Left ventricle myocardium superior (tissue), 1 donor: ENCODE measurements at regions not wholly inside any gene's neighbourhood (a gene's known extent, or its start where the extent isn't known, plus 50 kb on each side); places are given as distances from the start of the nearest gene placed in this dataset.
A peak's percentile ranks its signal among the peaks of the same experiment; 100 is the strongest.
"Not testable (repeated sequence)": the region's sequence is repeated elsewhere in the genome, so short reads cannot be mapped to it uniquely, and the experiment has no call there.

Experiments used
- ATAC-seq: fragments of 200-7000 bp; cut with Tn5 transposase; one replicate; pipeline ENCODE4 v1.9.1; 2020; ENCODE audit warnings: mild to moderate bottlenecking, moderate library complexity
- DNase-seq: peaks from one replicate; pipeline ENCODE4 v3.0.0-alpha.2; 2020
- intact Hi-C: fragments of 100-400 bp; cut with micrococcal nuclease; formaldehyde crosslinking; loops from one replicate; pipeline ENCODE4 v1.11.0; 2022
- donor health status: DM: no; HTN: yes; CAD: no; lungs with severe emphysema.

- intact Hi-C loops = no loop called here
- ATAC-seq (no peak), DNase-seq (no peak)
These were observed 54.9 kb downstream of the DIO3 start for GRCh38 chr14:101616202-101616601.

DNA sequence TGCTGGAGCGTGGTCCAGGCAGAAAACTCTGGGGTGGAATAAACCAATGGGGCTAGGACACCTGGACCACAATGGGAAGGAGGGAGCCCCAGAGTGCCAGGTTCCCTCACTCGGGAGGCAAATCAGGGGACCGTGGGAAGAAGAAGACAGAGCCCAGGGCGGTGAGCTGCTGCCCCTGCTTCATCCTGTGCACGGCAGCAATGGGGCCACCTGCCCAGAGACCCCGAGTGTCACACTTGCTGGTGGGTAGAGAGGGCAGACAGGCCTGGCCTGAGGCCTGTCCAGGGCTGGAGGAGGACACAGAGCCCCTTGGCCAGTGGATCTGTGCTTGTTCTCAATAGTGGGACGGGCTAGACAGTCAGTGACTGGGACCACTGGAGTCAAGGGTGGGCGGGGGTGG lies 58.2 kb downstream of the DIO3 start:
- intact Hi-C loops = no loop called here
- ATAC-seq = no peak
- no peak for DNase-seq

DNA sequence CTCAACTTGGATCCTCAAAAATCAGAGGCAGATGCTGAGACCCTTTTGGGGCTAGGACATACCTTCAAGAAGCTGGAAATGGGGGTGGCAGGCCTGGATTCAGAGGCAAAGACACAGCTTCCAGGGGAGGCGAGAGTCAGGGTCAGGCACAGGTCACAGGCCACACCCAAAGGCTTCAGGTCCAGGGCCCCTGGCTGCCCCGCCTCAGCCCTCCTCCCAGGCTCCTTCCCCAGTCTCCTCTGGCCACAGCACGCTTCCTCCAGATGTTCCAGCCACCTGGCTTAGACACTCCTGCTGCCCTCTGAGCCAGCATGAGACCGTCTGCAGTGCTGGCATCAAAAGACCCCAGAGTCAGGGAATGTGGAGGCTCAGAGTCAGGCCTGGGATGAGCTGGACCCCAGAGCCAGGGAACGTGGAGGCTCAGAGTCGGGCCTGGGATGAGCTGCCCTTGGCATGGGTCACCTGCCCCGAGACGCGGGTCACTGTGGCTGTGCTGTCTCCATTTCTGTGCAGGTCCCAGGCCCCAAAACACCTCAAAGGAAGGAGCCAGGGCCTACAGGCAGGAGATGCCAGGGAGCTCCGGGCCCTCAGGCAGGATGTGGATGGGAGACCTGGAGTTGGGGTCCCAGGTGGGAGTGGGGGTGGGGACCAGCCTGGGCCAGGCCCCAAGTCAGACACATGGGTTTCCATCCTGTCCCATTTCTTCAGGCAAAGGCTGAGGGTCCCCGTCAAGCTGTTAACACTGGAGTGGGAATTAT lies 58.9 kb downstream of the DIO3 start:
- ATAC-seq (no peak), DNase-seq (no peak)
- intact Hi-C loops = no loop called here

DNA sequence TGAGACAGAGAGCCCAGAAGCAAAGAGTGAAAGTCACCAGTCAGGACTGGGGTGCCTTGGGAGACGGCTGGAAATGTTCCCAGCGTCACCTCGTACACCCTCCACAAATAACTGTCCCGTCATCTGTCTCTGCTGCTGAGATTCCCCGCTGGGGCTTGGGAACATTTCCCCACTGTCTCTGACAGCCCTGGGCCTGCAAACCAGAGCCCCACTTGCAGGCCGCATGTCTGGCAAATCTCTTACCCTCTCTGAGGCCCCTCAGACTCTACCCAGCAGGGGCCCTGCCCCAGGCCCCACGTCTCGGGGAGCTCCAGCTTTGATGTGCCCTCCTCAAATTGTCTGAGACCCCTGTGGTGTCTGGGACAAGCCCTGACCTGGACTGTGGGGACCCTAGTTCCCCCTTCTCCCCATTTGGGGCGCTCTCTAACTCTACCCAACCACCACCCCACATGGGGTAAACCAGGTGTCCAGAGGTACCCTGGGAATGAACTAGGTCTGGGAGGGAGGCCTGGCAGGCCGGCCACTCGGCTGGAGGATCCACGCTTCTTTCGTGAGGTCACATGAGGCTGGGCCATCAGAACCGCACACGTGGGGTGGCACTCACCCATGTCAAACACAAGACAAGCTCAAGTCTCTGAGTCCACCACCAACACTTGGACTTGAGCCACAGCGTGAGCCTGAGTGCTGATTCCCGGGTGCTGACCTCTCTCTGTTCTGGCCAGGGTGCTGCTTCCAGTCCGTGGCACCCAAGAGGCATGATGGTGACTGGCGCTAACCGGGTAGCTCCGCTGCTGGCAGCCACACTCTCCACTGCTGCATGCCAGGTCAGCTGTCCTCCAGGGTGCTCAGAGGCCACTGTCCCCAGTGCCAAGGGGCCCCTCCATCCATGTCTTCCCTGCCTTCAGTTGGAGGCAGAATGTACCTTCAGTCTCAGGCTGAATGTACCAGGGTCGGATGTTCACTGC lies 59.8 kb downstream of the DIO3 start:
- no peak for DNase-seq
- ATAC-seq = no peak
- intact Hi-C loops = no loop called here

DNA sequence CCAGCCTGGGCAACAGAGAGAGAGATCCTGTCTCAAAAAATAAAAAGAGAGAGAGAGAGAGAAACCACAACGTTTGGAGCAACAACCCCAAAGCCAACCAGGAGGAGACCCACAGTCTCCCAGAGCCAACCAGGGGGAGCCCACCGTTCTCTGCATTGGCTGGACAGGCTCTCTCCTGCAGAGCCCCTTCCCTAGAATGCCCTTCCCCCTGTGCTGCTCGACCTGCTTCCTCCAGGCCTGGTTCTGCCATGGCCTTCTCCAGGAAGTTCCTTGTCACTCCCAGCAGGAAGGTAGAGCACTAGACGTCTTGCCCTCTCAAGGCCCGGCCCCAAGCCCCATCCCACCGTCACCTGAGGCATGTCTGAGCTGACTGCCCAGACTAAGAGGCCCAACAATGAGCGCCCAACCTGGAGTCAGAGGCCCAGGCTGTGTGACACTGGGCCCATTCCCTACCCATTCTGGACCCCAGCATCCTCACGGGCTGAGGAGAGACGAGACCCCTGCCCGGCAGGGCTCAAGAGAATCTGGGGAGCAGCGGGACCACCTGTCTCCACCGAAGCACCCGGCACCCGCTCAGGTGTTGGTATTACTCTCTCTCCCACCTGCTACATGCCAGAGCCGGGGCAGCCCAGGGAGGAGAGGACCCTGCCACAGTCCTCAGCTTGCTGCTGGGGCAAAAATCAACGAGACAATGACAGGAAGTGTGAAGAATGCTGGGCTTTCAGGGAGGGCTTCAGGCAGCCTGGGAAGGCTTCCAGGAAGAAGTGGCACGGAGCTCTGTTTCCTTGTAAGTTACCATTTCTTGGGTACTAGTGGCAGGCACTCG lies 61.2 kb downstream of the DIO3 start:
- intact Hi-C loops = no loop called here
- DNase-seq (no peak), ATAC-seq (no peak)

GRCh38 chr14:101623077-101623372 lies 61.7 kb downstream of the DIO3 start:
- intact Hi-C loops = no loop called here
- ATAC-seq (no peak), DNase-seq (no peak)

DNA sequence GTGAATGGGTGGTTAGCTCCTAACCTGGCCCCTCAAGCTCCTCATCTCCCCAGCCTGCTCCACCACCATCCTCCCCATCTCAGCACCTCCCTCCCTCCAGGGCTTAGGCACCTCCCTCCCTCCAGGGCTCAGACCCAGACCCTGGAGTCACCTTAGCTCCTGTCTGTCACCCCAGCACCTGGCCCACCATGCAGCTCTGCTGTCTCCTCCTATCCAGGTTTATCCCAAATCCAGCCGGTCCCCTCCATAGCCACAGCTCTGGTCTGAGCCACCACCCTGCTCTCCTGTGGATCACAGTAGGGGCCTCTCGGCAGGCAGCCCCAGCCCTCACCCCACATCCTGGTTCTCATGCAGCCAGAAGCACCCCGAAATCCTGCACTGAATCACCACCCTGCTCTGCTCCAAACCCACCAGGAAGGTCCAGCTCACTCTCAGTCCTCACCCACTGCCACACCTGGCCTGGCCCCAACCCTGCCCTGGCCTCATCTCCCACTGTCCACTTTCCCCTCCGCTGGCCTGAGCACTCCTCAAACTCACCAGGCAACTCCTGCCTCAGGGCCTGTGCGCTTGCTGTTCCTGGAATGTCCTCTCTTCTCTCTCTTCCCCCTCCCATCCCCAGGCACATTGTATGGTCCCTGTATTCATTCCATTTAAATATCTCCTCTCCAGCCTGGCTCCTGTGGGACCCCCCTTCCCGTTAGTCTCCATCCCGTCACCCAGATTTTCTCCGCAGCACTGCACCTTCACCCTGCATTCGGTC lies 62.6 kb downstream of the DIO3 start:
- ATAC-seq (no peak), DNase-seq (no peak)
- intact Hi-C loops = no loop called here

DNA sequence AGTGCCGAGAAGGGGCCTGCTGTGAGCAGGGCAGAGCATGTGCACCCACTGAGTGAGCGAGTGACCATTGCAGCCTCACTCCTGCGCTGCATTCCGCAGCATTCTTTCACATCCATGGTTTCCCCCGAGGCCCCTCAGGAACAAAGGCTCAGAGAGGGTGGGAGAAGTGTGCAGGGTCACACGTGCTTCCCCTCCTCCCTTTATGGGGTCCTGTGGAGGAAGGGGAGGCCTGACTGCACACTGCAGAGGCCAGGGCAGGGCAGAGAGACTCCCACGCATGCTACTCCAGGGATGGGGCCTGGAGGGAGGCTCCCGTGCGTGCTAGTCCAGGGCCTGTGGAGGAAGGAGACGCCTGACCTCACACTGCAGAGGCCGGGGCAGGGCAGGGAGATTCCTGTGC lies 63.2 kb downstream of the DIO3 start:
- ATAC-seq (no peak), DNase-seq (no peak)
- intact Hi-C loops = no loop called here

- no peak for ATAC-seq
- intact Hi-C loops = loop anchor here (5.0 kb wide), 1 partner anchor 1243 kb away; no protein-coding TSS in a partner anchor
- DNase-seq = no peak
These were observed 64.2 kb downstream of the DIO3 start for GRCh38 chr14:101625336-101626097.

GRCh38 chr14:101626331-101626730 lies 65.0 kb downstream of the DIO3 start:
- no peak for ATAC-seq
- intact Hi-C loops = loop anchor here (5.0 kb wide), 1 partner anchor 1244 kb away; no protein-coding TSS in a partner anchor
- DNase-seq = no peak

GRCh38 chr14:101627915-101628262 lies 66.6 kb downstream of the DIO3 start:
- intact Hi-C loops = loop anchor here (5.0 kb wide), 1 partner anchor 1246 kb away; no protein-coding TSS in a partner anchor
- ATAC-seq = no peak
- no peak for DNase-seq

- ATAC-seq = peak; percentile 94
- intact Hi-C loops = loop anchor here (5.0 kb wide), 1 partner anchor 1246 kb away; no protein-coding TSS in a partner anchor
- peak; percentile 87 for DNase-seq
These were observed 67.2 kb downstream of the DIO3 start for GRCh38 chr14:101628471-101628966.

DNA sequence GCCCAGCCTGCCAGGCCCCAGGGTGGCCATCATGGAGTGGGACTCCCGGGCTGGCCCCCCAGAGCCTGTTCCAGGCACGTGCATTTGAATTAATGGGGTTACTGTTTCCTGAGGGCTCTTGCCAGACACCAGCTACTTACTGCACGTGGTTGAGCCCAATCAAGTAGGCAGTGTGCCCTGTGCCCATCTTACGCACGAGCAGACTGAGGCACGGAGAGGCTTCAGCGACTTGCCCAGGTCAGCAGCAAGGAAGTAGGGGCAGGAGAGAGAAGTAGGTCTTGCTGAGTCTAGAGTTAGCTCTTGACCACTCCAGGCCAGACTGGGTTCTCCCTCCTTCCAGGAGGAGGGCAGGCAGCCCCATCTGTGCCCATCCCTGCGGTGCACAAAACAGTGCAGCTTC lies 67.7 kb downstream of the DIO3 start:
- intact Hi-C loops = loop anchor here (5.0 kb wide), 1 partner anchor 1247 kb away; no protein-coding TSS in a partner anchor
- no peak for DNase-seq
- ATAC-seq = no peak

- intact Hi-C loops = no loop called here
- ATAC-seq = no peak
- DNase-seq = no peak
These were observed 69.0 kb downstream of the DIO3 start for GRCh38 chr14:101630056-101630965.

DNA sequence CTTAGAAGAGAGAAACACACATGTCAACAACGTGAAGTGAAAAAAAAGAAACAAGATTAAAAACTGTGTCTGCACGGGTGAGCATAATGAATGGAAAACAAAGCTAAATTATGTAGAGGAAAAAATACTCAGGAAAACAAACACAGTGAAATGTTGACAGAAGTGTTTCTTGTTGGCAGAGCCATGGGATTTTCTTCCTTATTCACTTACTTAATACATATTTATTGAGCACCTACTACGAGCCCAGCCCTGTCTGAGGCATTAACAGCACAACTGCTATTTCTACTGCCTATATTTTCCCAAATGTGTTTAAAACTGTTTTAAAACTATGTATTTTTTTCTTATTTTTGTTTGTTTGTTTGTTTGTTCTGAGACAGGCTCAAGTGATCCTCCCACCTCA lies 69.9 kb downstream of the DIO3 start:
- no peak for ATAC-seq
- intact Hi-C loops = no loop called here
- DNase-seq = no peak

GRCh38 chr14:101631970-101632369 lies 70.7 kb downstream of the DIO3 start:
- ATAC-seq, intact Hi-C loops, DNase-seq: not testable (repeated sequence)

DNA sequence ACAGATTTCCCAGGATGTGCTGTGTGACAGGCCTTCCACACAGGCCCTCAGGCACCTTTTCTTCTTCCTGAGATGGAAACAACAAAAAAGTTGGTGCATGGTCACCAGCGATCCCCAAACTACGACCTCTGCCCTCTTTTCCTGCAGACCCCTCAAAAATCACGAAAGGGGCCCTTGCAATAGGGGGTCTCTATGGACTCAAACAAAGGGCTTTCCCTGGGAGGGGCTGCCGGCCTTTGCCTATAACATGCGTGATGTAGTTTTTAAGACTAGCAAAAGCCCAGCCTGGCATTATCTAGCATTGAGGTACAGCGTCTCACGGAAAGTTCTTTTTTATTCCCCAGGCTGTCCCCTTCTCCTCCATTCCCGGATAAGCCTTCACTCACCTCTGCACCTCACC lies 71.2 kb downstream of the DIO3 start:
- intact Hi-C loops = no loop called here
- DNase-seq = no peak
- no peak for ATAC-seq
